HG02759 (cell line): ENCODE measurements at regions not wholly inside any gene's neighbourhood (a gene's known extent, or its start where the extent isn't known, plus 50 kb on each side); places are given as distances from the start of the nearest gene placed in this dataset.

Experiments used
- ATAC-seq: cut with Tn5 transposase; IDR thresholded peaks from one replicate; pipeline ENCODE4 v1.9.1; 2021; ENCODE audit warnings: mild to moderate bottlenecking, moderate library complexity; ENCODE audit not compliant: unreplicated experiment

DNA sequence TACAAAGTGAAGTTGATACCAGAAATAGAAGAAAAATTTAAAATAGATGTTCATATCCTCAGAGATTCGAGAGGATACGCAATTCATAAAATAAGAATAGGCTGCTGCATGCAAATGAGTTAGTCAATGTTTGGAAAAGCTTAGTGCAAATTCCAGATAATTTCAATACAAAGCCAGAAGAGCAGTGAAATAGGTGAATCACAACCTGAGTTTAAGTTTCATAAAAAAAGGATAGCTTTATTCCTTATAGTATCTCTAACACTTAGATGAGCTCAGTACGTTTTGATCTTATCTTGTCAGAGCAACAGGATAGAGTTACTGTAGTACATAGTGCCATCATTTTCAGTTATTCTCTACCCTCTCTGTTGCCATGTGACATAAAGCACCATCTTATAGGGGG, 653.4 kb upstream of the ZNF608 start:
- no peak for ATAC-seq

DNA sequence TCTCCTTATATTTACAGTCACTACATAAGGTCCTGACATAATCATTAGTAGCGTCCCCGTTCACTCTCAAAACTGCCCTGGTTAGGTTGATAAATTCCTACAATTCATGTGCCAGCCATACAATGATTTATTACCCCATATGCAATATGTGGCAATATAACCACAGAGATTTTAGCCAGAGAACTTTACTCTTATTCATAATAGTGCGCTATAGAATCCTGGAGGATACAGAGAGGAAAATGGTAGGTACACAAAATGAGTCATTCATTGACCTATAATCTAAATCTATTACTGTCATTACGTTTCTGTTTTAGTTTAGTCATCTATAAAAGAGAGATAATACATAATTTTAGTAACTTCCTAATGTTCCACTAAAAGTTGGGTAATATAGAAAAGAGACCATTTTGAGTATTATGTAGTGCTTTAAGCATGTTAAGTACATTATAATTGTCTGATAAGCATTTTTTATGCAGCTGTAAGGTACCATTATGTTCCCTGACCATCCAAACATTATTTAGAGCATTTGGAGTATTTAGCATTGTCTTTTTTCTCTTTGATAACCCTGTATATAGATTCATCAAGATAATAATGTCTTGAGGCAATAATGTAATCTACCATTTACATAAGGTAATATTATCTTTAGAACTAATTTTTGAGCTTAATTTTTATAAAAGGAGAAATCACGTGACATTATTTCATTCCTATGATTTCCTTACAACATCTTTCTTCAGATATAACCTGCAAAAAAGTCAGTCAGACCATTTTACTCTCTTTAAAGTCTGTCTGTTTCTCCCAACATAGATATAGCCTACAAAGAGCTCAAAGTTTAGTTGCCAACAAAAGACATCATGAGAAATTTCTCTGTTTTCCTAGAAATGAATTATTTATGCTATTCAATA, 655.5 kb upstream of the ZNF608 start:
- no peak for ATAC-seq

DNA sequence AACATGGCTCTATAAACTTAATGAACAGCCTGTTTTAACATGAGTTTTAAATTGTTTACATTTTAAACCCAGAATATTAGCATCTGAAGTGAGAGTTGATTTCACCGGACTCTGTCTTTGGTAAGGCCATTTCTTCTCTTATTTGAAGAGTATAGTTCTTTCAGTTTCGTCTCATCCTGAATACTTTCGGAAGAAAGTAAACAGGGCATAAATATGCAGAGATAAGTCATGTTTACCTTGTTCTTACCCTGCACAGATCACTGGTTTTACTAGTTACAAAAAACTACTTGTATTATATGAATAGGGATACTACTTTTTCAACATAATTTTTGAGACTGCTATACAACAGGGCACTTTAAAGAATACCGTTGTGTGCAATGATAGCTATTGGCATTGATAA, 656.3 kb upstream of the ZNF608 start:
- no peak for ATAC-seq

DNA sequence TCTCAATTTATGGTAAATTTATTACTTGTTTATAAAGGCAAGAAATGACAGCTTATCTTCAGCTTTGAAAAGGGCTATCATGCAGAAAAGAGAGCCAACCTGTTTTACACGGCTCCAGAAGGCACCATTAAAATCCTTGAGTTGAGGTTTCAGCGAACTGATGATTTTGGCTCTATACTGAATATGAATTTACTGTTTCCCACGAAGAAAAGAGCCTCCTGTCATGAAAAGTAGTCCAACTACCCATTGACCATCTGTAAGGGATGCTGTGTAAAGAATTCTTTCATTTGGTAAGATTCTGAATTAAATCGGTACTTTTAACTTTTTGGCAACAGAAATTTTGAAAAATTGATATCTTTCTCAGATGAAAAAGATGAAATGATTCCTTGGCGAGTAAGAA, 657.6 kb upstream of the ZNF608 start:
- ATAC-seq, result no peak

DNA sequence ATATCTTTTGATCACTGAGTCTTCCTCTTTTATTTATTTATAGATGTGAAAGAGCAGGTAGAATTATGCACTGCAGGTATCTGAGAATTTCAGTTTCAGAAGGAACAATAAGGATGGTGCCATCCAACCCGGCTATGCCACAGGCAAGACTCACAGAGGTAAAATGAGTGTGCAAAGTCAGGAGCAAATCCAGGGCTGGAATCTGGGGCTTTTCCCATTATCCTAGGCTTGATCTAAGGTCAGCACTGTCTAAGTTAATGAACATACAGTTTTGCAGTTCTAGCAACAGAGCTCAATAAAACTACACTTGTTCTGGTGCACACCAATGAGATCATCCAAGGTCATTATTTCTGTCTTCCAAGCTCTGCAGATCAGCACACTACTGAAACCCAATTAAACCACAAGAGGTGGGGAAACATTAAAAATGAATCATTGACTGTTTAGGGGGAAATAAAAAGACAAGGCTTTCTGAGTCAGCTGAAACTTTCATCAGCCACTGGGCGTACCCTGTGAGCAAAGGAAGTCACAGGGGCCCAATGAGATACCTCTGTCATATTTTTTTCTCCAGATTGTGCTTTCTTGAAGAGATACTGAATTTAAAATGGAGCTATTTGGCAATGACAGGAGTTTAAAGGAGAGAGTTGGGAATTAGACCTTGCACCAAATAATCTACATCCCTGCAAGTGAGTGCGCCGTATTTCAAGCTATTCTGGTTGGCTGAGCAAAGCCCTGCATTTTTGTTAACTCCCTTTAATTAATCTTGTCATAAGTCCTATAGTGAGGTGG, 662.2 kb upstream of the ZNF608 start:
- ATAC-seq, result peak; percentile 35

DNA sequence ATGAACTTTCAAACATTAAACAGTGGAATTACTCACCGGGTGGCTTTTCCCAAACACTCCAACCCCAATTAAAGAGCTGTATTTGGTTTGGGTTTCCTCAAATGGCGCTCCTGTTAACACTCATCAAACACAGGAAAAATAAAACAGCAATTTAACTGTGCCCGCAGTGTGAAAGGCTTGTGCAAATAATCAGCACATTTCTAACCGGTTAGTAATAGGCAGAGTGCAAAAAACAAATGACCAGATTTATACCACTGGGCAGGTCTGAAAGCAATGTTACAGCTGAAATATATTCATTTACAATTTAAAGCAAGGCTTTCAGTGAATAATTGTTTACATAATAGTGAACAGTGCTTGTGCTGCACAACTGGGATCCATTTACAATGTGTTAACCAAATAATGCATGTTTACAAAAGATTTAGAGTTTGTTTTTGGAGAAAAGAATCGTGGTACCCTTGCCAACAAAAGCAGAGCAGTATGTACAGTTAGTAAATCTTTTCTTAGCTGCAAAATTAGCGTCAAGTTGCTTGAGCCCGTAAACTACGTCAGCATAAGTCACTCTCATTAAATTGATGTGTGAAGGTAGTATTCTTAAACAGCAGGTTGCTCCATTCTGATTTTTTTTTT, 662.9 kb upstream of the ZNF608 start:
- no peak for ATAC-seq

DNA sequence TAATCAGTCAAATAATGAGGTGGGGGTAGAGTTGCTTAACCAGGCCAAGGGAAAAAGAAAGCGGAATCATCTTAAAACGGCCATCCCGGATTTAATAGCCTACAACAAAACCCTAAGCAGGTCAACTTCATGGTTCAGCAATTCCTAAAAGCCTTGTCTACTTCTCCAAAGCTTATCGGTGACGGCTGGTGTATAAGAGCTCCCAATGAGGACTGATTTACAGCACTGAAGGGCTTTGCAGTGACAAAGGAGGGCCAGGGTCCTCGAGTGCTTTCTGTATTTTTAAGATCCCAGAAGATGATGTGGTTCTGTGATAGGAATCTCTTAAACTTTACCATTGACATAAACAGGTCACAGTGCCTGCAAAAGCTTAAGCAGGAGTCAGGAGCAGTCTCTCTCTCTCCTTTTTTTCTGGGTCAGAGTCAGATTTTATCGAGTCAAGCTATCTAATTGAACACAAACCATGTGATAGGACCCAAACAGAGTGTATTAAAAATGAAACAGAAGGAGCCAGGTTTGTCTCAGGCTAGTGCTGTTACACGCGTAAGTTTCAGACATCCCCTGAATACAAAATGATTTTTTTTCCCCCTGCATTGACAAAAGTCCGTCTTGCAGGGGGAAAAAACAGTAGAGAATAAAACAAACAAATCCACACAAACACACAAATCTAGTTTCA, 663.6 kb upstream of the ZNF608 start:
- ATAC-seq, result no peak

DNA sequence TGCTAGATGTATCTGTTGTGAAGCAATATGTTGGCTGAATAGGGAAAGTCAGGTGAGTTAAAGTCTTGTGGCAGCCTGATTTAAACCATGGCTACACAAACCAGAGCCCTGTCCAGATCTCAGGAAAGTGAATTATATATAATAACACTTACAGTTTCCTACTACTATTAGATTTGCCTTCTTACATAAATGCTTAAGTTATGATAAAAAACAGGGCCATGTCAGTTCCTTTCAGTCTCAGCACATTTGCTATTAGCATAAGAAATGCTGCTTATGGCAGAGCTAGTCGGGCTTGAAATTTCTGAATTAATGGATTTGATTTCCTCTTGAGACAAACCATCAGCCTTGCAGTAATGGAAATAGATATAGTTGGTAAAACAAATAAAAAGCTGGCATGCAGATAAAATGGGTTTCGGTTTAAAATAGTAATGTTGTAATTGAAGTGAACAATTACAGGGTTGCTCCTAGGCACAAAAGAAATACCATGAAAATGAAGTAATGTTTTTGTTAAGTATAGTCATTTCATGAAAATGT, 664.2 kb upstream of the ZNF608 start:
- no peak for ATAC-seq

DNA sequence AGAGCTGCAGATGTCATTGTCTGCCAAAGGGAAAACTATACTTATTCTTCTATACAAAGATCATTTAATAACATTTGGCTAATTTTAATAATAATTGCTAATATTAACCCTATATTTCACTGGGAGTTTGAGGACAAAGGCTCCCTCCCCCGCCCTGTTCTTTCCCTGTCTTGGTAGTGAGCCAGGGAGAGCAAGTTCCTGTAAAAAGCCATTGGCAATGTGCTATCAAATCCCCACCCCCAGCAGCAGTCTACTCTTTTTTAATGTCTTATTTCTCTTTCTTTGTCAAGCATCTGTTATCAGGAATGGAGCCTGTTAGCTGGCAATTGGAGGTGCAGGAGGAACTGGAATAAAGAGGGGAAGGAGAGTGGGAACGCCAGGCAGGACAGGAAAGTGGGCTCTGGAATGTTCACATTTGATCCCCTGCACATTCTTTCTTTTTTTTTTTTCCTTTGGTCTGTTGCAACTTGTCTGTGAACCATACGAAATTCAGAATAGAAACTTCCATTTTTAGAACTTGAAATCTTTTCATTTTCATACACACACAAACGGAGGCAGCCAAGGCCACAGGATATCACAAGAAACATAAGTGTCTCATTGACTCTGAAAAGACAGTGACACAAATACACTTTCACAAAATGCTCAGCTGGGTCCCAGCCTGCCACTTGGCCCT, 664.8 kb upstream of the ZNF608 start:
- ATAC-seq, result peak; percentile 48

DNA sequence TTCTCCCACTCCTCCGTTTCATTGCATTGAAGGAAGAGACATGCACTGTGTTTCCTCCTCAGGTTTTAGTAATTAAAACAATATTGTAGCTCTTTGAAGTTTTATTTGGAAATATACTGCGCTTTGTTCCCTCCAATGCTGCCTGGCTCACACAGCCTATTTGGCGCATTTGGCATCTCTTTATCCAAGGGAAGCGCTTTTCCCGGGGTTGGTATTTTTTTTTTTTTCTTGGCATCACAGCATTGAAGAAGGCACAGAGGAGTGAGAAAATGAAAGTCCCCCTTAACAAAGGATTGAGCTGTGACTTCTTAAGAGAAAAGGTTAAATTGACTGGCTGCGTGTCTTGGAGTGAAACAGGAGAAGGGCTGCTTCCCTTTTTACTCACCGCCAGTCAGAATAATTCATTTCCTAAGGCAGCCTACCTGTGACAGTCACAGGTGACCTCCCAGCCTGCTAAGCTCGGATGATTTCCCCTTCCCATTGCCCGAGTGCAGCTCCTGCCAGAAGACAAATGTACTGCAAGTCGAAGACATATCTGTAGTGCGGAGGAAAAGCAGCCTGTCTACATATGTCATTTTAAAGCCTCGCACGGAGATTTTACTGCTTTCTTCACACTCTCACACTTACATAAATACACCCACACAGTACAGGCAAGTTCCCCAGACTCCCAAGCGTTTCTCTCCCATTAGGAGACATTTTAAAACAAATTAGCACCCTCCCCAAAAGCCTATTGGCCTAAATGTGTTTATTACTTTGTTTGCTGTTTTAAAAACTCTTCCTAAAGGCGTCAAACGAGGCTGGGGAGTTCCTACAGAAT, 665.5 kb upstream of the ZNF608 start:
- peak; percentile 58 for ATAC-seq

DNA sequence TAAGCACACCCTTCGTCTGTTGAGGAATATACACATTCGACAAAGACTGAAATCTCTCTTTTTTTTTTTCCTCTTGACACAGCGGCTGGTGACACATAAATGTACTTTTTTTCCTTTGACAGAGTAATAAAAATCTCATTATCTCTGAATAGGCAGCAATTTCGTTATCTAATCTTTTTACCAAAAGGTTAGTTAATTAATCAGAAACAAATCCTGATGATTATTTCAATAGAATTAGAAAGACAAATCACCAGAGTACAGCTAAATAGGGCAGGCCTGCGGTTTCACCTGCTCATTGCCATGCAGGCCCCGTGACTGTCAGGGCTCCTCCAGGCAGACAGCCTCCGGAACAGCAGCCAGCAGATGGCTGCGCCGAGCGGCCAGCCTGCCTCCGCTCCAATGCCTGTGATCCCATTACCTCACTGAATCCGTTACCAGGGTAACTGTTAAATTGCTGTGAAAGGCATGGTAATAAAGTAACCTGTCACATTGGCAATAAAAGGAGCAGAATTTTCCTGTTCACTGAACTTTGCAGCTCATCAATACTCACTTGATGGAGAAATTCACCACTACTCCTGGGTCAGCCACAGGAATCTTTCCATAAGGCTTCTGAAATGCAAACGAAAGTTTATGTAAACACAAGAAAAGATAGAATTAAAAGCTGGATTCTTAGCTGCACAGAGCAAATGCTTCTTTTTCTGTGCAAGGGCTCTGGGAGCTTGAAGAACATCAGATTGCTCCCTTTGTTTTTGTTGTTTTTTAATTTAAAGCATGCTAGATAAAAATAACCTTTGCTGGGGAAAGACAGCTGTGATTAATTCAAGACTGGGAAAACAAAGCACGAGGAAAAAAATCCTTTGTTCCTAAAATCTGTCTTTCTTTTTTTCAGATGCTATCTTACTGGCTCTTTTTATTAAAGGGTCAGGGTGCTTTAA, 666.4 kb upstream of the ZNF608 start:
- peak; percentile 50 for ATAC-seq

DNA sequence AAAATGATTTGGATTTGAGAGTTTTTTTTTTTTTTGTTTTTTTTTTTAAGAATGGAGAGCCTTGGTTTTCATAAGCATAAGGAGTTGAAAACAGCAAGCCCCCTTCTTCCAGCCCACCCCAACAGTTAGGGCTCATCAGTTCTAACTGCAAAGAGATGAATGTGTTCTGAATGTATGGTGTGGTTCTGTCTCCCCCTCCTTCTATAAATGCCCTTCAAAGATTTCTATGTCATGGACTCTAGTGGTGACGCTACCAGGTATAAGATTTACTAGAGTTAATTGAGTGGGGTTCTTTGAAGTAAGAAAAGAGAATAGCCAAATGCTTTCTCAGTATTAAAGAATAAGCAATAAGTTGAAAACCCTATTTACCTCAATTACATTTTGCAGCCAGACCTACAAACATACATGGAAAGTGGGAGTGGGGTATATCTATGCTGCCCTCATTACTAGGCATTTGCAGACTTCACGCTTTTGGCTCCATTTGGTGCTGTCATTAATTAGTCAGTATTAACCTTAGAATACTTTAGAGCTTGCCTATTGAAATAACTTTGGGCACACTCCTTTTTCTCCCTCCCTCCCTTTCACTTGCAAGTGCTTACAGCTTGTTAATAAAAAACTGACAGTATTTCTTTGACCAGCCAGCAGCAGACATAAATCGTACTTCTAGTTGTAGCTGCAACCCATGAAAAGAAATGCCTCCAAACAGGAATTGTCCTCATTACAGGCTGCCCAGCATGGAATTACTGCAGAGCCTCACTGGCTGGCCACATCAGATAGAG, 667.2 kb upstream of the ZNF608 start:
- no peak for ATAC-seq

DNA sequence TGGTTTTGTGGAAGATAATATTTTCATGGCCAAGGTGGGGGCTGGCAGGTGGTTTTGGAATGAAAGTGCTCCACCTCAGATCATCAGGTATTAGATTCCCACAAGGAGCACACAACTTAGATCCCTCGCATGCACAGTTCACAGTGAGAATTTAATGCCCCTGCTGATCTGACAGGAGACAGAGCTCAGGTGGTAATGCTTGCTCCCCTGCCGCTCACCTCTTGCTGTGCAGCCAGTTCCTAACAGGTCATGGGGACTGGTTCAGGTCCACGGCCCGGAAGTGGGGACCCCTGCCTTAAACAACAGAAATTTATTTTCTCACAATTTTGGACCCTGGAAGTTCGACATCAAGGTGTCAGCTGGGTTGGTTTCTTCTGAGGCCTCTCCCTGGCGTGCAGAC, 668.7 kb upstream of the ZNF608 start:
- no peak for ATAC-seq

DNA sequence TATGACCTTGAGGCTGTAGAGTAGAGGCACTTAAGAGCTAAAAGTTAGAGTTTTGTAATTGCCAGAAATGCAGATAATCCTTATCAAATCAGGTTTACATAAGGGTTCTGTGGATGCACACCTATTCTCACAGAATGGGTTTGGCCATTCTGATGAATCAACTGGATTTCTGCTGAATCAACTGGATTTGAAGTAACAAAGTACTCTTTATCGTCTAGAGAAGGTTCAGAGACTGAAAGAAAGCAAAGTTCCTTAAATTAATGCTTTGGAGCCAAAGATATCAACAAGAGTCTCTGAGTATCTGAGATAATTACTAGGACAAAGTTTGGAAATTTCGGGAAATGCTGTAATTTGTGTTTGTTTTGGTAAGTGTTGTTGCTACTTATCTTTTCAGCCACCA, 669.6 kb upstream of the ZNF608 start:
- no peak for ATAC-seq

DNA sequence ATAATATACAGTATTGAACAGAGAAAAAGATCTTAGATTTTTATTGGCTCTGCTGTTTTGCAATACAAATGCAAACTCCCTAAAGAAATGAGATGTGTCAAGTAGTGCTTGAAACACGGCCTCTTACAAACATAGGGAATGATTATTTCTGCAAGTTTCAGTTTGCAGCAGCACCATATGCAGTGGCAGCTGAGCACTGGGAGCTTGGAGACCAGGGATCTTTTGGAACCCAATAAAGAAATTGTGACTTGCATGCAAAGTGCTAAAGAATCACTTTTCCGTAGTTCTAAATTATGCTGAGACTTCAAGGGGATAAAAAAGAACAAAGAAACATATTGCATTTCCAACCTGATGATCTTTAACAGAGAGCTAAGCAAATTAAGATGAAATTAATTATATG, 674.6 kb upstream of the ZNF608 start:
- no peak for ATAC-seq

DNA sequence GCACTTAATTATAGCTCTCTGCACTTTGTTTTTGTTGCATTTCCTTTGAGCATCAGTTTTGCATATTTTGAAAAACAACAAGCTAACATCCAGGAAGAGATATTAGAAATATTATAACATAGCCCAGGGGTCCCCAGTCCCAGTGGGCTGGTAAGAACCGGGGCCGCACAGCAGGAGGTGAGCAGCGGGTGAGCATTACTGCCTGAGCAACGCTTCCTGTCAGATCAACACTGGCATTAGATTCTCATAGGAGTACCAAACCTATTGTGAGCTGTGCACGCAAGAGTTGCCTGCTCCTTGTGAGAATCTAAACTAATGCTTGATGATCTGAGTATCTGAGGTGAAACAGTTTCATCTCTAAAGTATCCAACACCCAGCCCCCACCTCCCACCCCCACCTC, 675.9 kb upstream of the ZNF608 start:
- no peak for ATAC-seq

DNA sequence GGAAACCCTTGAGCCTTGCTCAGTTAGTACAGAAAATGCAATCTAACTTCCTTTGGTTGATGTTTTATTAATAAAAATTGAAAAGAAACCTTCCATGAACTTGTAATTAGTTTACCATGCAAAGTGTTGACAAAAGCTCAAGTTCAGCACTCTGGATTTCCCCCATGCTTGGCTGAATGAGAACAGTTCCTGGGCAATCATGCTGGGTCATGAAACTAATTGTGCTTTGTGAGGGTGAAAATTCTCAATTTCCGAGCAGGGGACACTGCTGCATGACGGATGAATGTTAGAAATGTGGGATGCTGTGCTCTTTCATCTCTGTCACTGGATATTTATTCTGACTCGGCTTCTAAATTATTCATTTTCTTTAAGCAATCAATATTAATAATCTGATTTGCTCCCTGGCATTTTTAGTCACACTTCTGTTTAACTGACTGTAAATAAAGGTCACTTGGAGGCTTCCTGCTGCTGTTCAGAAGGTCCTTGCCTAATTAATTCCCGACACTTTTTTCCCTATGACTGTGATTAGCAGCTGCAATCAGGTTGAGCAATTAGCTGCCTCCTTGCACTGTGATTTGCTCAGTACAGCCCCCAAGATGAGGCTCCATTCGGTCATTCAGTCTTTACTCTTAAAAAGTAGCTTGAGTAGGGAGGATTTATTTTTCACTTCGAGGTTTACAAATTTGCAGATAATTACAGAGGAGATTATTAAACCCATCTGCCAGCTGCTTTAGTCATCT, 678.1 kb upstream of the ZNF608 start:
- no peak for ATAC-seq
